ENCODE measurements at regions not wholly inside any gene's neighbourhood (a gene's known extent, or its start where the extent isn't known, plus 50 kb on each side); places are given as distances from the start of the nearest gene placed in this dataset.

DNA sequence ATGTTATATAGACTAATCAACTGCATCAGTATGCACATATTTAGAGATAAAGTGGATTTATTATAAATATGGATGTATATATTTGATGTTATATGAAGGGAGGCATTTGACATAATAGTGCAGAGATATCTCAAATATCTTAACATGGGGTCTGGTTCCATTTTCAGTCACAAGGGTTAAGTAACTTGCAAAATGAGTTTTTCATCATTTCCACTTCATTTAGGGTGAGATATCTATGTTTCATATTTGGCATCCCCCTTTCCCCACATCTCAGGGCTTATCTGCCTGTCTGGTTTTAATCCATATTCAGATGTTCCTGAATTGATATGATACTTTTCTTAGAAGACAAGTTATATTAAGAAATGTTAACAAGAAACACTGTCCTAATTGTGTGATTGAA lies 2141.2 kb downstream of the PCDH9 start:
- Mint-ChIP-seq H3K4me1 (no peaks in the 10 kb centered on the region), H3K9me3 (peaks cover 6% of the 10 kb centered on the region; the same call in 1 of the 2 replicates), H3K27me3 (ENCODE audit: low read depth) (no peaks in the 10 kb centered on the region), H3K36me3 (no peaks in the 10 kb centered on the region), H3K27ac (no peak overlapping the region), H3K4me3 (no peak overlapping the region)
- POLR2A ChIA-PET: no interaction called here
- DNase-seq (ENCODE audit: low spot score) (no peak), ATAC-seq (no peak)
- CTCF ChIA-PET: no interaction called here
- TF ChIP-seq ELF4 (CRISPR knock-in tag; IDR thresholded peaks at IDR 0.05; ENCODE audit: low read depth): no peak
- no peak for TF ChIP-seq TEAD4 (CRISPR knock-in tag; IDR thresholded peaks at IDR 0.05)
- TF ChIP-seq ETV6 (CRISPR knock-in tag; IDR thresholded peaks at IDR 0.05): no peak
- TF ChIP-seq, protein P1, sequence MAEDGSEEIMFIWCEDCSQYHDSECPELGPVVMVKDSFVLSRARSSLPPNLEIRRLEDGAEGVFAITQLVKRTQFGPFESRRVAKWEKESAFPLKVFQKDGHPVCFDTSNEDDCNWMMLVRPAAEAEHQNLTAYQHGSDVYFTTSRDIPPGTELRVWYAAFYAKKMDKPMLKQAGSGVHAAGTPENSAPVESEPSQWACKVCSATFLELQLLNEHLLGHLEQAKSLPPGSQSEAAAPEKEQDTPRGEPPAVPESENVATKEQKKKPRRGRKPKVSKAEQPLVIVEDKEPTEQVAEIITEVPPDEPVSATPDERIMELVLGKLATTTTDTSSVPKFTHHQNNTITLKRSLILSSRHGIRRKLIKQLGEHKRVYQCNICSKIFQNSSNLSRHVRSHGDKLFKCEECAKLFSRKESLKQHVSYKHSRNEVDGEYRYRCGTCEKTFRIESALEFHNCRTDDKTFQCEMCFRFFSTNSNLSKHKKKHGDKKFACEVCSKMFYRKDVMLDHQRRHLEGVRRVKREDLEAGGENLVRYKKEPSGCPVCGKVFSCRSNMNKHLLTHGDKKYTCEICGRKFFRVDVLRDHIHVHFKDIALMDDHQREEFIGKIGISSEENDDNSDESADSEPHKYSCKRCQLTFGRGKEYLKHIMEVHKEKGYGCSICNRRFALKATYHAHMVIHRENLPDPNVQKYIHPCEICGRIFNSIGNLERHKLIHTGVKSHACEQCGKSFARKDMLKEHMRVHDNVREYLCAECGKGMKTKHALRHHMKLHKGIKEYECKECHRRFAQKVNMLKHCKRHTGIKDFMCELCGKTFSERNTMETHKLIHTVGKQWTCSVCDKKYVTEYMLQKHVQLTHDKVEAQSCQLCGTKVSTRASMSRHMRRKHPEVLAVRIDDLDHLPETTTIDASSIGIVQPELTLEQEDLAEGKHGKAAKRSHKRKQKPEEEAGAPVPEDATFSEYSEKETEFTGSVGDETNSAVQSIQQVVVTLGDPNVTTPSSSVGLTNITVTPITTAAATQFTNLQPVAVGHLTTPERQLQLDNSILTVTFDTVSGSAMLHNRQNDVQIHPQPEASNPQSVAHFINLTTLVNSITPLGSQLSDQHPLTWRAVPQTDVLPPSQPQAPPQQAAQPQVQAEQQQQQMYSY (CRISPR knock-in tag; IDR thresholded peaks at IDR 0.05): no peak
- no peak for TF ChIP-seq SMAD4 (CRISPR knock-in tag; IDR thresholded peaks at IDR 0.05)
- TF ChIP-seq ZNF138 (CRISPR knock-in tag; conservative IDR thresholded peaks at IDR 0.05): no peak
- no peak for TF ChIP-seq E2F1 (CRISPR knock-in tag; IDR thresholded peaks at IDR 0.05)
- TF ChIP-seq ZNF512 (CRISPR knock-in tag; IDR thresholded peaks at IDR 0.05; ENCODE audit: borderline replicate concordance): no peak
- TF ChIP-seq ATF3 (CRISPR knock-in tag; conservative IDR thresholded peaks at IDR 0.05): no peak
- TF ChIP-seq GTF2I (CRISPR knock-in tag; conservative IDR thresholded peaks at IDR 0.05): no peak
- no peak for TF ChIP-seq OVOL2 (CRISPR knock-in tag; IDR thresholded peaks at IDR 0.05; ENCODE audit: borderline replicate concordance)
- no peak for TF ChIP-seq GABPB1 (CRISPR knock-in tag; IDR thresholded peaks at IDR 0.05)
- TF ChIP-seq ZNF219 (CRISPR knock-in tag; IDR thresholded peaks at IDR 0.05; ENCODE audit: borderline replicate concordance): no peak
- no peak for TF ChIP-seq MXD4 (CRISPR knock-in tag; IDR thresholded peaks at IDR 0.05; ENCODE audit: borderline replicate concordance)
- TF ChIP-seq NR3C1 (CRISPR knock-in tag; conservative IDR thresholded peaks at IDR 0.05; ENCODE audit: low read depth): no peak
- no peak for TF ChIP-seq JUN (CRISPR knock-in tag; IDR thresholded peaks at IDR 0.05)
- TF ChIP-seq, protein P2, sequence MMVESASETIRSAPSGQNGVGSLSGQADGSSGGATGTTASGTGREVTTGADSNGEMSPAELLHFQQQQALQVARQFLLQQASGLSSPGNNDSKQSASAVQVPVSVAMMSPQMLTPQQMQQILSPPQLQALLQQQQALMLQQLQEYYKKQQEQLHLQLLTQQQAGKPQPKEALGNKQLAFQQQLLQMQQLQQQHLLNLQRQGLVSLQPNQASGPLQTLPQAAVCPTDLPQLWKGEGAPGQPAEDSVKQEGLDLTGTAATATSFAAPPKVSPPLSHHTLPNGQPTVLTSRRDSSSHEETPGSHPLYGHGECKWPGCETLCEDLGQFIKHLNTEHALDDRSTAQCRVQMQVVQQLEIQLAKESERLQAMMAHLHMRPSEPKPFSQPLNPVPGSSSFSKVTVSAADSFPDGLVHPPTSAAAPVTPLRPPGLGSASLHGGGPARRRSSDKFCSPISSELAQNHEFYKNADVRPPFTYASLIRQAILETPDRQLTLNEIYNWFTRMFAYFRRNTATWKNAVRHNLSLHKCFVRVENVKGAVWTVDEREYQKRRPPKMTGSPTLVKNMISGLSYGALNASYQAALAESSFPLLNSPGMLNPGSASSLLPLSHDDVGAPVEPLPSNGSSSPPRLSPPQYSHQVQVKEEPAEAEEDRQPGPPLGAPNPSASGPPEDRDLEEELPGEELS (CRISPR knock-in tag; IDR thresholded peaks at IDR 0.05): no peak
- TF ChIP-seq ZNF263 (CRISPR knock-in tag; IDR thresholded peaks at IDR 0.05; ENCODE audit: low read depth): no peak

DNA sequence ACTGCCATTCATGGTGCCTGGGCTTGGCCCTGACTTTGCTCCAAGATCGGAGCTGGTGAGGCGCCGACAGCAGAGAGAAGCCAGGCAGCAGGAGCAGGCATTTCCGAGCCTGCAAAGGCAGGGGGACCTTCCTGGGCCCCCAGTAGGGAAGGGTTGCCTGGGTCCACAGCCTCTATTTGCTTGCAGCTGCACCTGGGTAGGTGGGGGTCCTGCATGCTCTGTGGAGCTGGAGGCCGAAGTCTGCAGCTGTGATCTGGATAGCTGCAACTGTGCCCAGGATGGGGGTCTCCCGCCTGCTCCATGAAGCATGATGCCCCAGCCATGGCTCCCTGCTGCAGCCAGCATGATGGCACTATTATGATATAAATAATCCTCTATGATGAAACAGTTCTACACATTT lies 2144.2 kb downstream of the PCDH9 start:
- H3K9me3 Mint-ChIP-seq: 0 out of 2 replicates have a peak, but pooled peaks cover 3% of the 10 kb centered on the region
- no peaks in the 10 kb centered on the region for H3K4me1 Mint-ChIP-seq
- DNase-seq (ENCODE audit: low spot score) (no peak), ATAC-seq (no peak)
- no peak overlapping the region for H3K4me3 Mint-ChIP-seq
- H3K27me3 Mint-ChIP-seq (ENCODE audit: low read depth): no peaks in the 10 kb centered on the region
- no peaks in the 10 kb centered on the region for H3K36me3 Mint-ChIP-seq
- ChIA-PET POLR2A (no interaction called here), CTCF (no interaction called here)
- H3K27ac Mint-ChIP-seq: no peak overlapping the region
- TF ChIP-seq SP1 (CRISPR knock-in tag; conservative IDR thresholded peaks at IDR 0.05) (no peak), GRHL2 (CRISPR knock-in tag; IDR thresholded peaks at IDR 0.05; ENCODE audit: insufficient replicate concordance, severe bottlenecking) (no peak), SMAD4 (CRISPR knock-in tag; IDR thresholded peaks at IDR 0.05) (no peak), ZNF512 (CRISPR knock-in tag; IDR thresholded peaks at IDR 0.05; ENCODE audit: borderline replicate concordance) (no peak), HMGA2 (CRISPR knock-in tag; IDR thresholded peaks at IDR 0.05) (no peak), MLX (CRISPR knock-in tag; IDR thresholded peaks at IDR 0.05) (no peak), OVOL2 (CRISPR knock-in tag; IDR thresholded peaks at IDR 0.05; ENCODE audit: borderline replicate concordance) (no peak)
- TF ChIP-seq, protein P3, sequence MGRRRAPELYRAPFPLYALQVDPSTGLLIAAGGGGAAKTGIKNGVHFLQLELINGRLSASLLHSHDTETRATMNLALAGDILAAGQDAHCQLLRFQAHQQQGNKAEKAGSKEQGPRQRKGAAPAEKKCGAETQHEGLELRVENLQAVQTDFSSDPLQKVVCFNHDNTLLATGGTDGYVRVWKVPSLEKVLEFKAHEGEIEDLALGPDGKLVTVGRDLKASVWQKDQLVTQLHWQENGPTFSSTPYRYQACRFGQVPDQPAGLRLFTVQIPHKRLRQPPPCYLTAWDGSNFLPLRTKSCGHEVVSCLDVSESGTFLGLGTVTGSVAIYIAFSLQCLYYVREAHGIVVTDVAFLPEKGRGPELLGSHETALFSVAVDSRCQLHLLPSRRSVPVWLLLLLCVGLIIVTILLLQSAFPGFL (CRISPR knock-in tag; IDR thresholded peaks at IDR 0.05; ENCODE audit: borderline replicate concordance): no peak
